WTC11 (cell line): ENCODE measurements at regions not wholly inside any gene's neighbourhood (a gene's known extent, or its start where the extent isn't known, plus 50 kb on each side); places are given as distances from the start of the nearest gene placed in this dataset.

ENCODE experiments used
- ATAC-seq: fragments of 200-7000 bp; cut with Tn5 transposase; 2 replicates; pipeline ENCODE4 v1.10.0; 2021; ENCODE audit warnings: mild to moderate bottlenecking, moderate library complexity
- CTCF ChIA-PET: fragments of 300-600 bp; sonication (Branson Sonifier 250); formaldehyde crosslinking; loops from one replicate; lab custom pipeline; 2021; ENCODE audit warnings: antibody characterized with exemption; lab: Charles Lee
- POLR2A ChIA-PET: fragments of 350-600 bp; sonication (Branson Sonifier 250); formaldehyde crosslinking; loops from one replicate; lab custom pipeline; 2021; ENCODE audit warnings: antibody characterized with exemption; lab: Charles Lee
- DNase-seq: peaks from one replicate; pipeline ENCODE4 v3.0.0; 2021; ENCODE audit warnings: low spot score
- H3K27ac Mint-ChIP-seq: 2 replicates; pipeline ENCODE4 v1.8.0; 2021; ENCODE audit warnings: mixed read lengths
- H3K27me3 Mint-ChIP-seq: 2 replicates; pipeline ENCODE4 v1.8.0; 2021; ENCODE audit warnings: low read depth, mild to moderate bottlenecking, moderate library complexity, mixed read lengths
- H3K36me3 Mint-ChIP-seq: 2 replicates; pipeline ENCODE4 v1.8.0; 2021; ENCODE audit warnings: mixed read lengths
- H3K4me1 Mint-ChIP-seq: 2 replicates; pipeline ENCODE4 v1.8.0; 2022; ENCODE audit warnings: mixed read lengths
- H3K4me3 Mint-ChIP-seq: 2 replicates; pipeline ENCODE4 v1.8.0; 2021; ENCODE audit warnings: mild to moderate bottlenecking, moderate library complexity, mixed read lengths
- H3K9me3 Mint-ChIP-seq: 2 replicates; pipeline ENCODE4 v1.8.0; 2021; ENCODE audit warnings: mixed read lengths
- AFF4 ChIP-seq: sonication (generic); formaldehyde crosslinking; IDR thresholded peaks from 2 replicates; pipeline ENCODE4 v1.8.1; 2023; ENCODE audit warnings: mild to moderate bottlenecking, missing genetic modification reagents, borderline replicate concordance
- AR ChIP-seq: fragments of 250-450 bp; sonication (Bioruptor Pico); IDR thresholded peaks from 2 replicates; pipeline ENCODE4 v1.9.0; 2021; ENCODE audit warnings: mild to moderate bottlenecking
- ATF1 ChIP-seq: sonication (generic); formaldehyde crosslinking; IDR thresholded peaks from 2 replicates; pipeline ENCODE4 v1.8.1; 2023; ENCODE audit warnings: mild to moderate bottlenecking, moderate library complexity, missing genetic modification reagents
- ATF2 ChIP-seq: sonication (generic); formaldehyde crosslinking; IDR thresholded peaks from 2 replicates; pipeline ENCODE4 v1.8.1; 2022; ENCODE audit warnings: low read depth, missing genetic modification reagents, borderline replicate concordance
- CREB1 ChIP-seq: sonication (generic); formaldehyde crosslinking; IDR thresholded peaks from 2 replicates; pipeline ENCODE4 v1.8.0; 2023; ENCODE audit warnings: mild to moderate bottlenecking, missing genetic modification reagents
- E2F1 ChIP-seq: sonication (generic); formaldehyde crosslinking; IDR thresholded peaks from 2 replicates; pipeline ENCODE4 v1.8.0; 2022; ENCODE audit warnings: mild to moderate bottlenecking, missing genetic modification reagents
- E2F5 ChIP-seq: sonication (generic); formaldehyde crosslinking; IDR thresholded peaks from 2 replicates; pipeline ENCODE4 v1.8.1; 2022; ENCODE audit warnings: mild to moderate bottlenecking, moderate library complexity, missing genetic modification reagents
- ERG ChIP-seq: fragments of 250-450 bp; sonication (Bioruptor Pico); IDR thresholded peaks from 2 replicates; pipeline ENCODE4 v1.8.0; 2021; ENCODE audit warnings: mild to moderate bottlenecking
- ESRRA ChIP-seq: sonication (generic); formaldehyde crosslinking; IDR thresholded peaks from 2 replicates; pipeline ENCODE4 v1.8.1; 2022; ENCODE audit warnings: mild to moderate bottlenecking, missing genetic modification reagents, borderline replicate concordance
- ETV6 ChIP-seq: sonication (generic); formaldehyde crosslinking; IDR thresholded peaks from 2 replicates; pipeline ENCODE4 v1.8.1; 2022; ENCODE audit warnings: mild to moderate bottlenecking, missing genetic modification reagents
- FOXJ3 ChIP-seq: sonication (generic); formaldehyde crosslinking; IDR thresholded peaks from 2 replicates; pipeline ENCODE4 v1.9.0; 2021; ENCODE audit warnings: missing genetic modification reagents, mild to moderate bottlenecking, borderline replicate concordance
- HMGA2 ChIP-seq: fragments of 250-450 bp; sonication (Bioruptor Pico); IDR thresholded peaks from 2 replicates; pipeline ENCODE4 v1.4.0; 2021; ENCODE audit warnings: mild to moderate bottlenecking, moderate library complexity
- IRF1 ChIP-seq: sonication (generic); formaldehyde crosslinking; IDR thresholded peaks from 2 replicates; pipeline ENCODE4 v1.8.0; 2023; ENCODE audit warnings: missing genetic modification reagents
- NFATC4 ChIP-seq: fragments of 250-450 bp; sonication (Bioruptor Pico); IDR thresholded peaks from 2 replicates; pipeline ENCODE4 v1.9.0; 2021; ENCODE audit warnings: mild to moderate bottlenecking
- NFE2L1 ChIP-seq: sonication (generic); formaldehyde crosslinking; IDR thresholded peaks from 2 replicates; pipeline ENCODE4 v1.8.1; 2023; ENCODE audit warnings: missing genetic modification reagents
- OVOL2 ChIP-seq: fragments of 250-450 bp; sonication (Bioruptor Pico); IDR thresholded peaks from 2 replicates; pipeline ENCODE4 v1.9.0; 2021; ENCODE audit warnings: mild to moderate bottlenecking, borderline replicate concordance
- RELA ChIP-seq: sonication (generic); formaldehyde crosslinking; IDR thresholded peaks from 2 replicates; pipeline ENCODE4 v1.8.1; 2022; ENCODE audit warnings: missing genetic modification reagents, mild to moderate bottlenecking, borderline replicate concordance
- SMAD3 ChIP-seq: sonication (generic); formaldehyde crosslinking; IDR thresholded peaks from 2 replicates; pipeline ENCODE4 v1.8.0; 2022; ENCODE audit warnings: missing genetic modification reagents, mild to moderate bottlenecking, borderline replicate concordance
- ZBTB21 ChIP-seq: sonication (generic); formaldehyde crosslinking; IDR thresholded peaks from 2 replicates; pipeline ENCODE4 v1.8.1; 2023; ENCODE audit warnings: mild to moderate bottlenecking, missing genetic modification reagents, borderline replicate concordance
- ZMAT4 ChIP-seq: fragments of 250-450 bp; sonication (Bioruptor Pico); IDR thresholded peaks from 2 replicates; pipeline ENCODE4 v1.9.0; 2021; ENCODE audit warnings: mild to moderate bottlenecking
- ZNF138 ChIP-seq: sonication (generic); formaldehyde crosslinking; conservative IDR thresholded peaks from 2 replicates; pipeline ENCODE4 v1.8.1; 2022; ENCODE audit warnings: mild to moderate bottlenecking, moderate library complexity, missing genetic modification reagents
- ZNF219 ChIP-seq: sonication (generic); formaldehyde crosslinking; IDR thresholded peaks from 2 replicates; pipeline ENCODE4 v1.8.0; 2023; ENCODE audit warnings: missing genetic modification reagents, mild to moderate bottlenecking, borderline replicate concordance
- ZNF416 ChIP-seq: fragments of 250-450 bp; sonication (Bioruptor Pico); IDR thresholded peaks from 2 replicates; pipeline ENCODE4 v1.9.0; 2021; ENCODE audit warnings: mild to moderate bottlenecking, inconsistent platforms
- ZSCAN18 ChIP-seq: fragments of 250-450 bp; sonication (Bioruptor Pico); IDR thresholded peaks from 2 replicates; pipeline ENCODE4 v2.1.2; 2022; ENCODE audit warnings: mild to moderate bottlenecking, moderate library complexity

- no peak for TF ChIP-seq AR (CRISPR knock-in tag)
- no peak for TF ChIP-seq CREB1 (CRISPR knock-in tag)
- no peak for TF ChIP-seq ZBTB21
- no peak for TF ChIP-seq NFE2L1
- no peak for TF ChIP-seq ZSCAN18
- no peak for TF ChIP-seq ERG (CRISPR knock-in tag)
- TF ChIP-seq SMAD3 = no peak
- TF ChIP-seq ZMAT4 (CRISPR knock-in tag) = no peak
- no peak for TF ChIP-seq OVOL2 (CRISPR knock-in tag)
- no peak for TF ChIP-seq IRF1 (CRISPR knock-in tag)
- no peak for TF ChIP-seq ZNF219
- no peak for TF ChIP-seq AFF4 (CRISPR knock-in tag)
- no peak for TF ChIP-seq ETV6
- no peak for TF ChIP-seq HMGA2
- TF ChIP-seq ESRRA (CRISPR knock-in tag) = no peak
- TF ChIP-seq ATF1 (CRISPR knock-in tag) = no peak
- no peaks in the 10 kb centered on the region for H3K36me3 Mint-ChIP-seq
- DNase-seq (no peak), ATAC-seq (no peak)
- H3K27me3 Mint-ChIP-seq = no peaks in the 10 kb centered on the region
- H3K4me3 Mint-ChIP-seq = no peak overlapping the region
- no peak overlapping the region; the same call in 1 of the 2 replicates for H3K27ac Mint-ChIP-seq
- no peaks in the 10 kb centered on the region for H3K4me1 Mint-ChIP-seq
- CTCF ChIA-PET = no interaction called here
- peaks cover 5% of the 10 kb centered on the region; the same call in 1 of the 2 replicates for H3K9me3 Mint-ChIP-seq
- POLR2A ChIA-PET = no interaction called here
These were observed 288.8 kb upstream of the PIK3C3 start for GRCh38 chr18:41666231-41666630.

GRCh38 chr18:41665210-41665609 is 289.8 kb upstream of the PIK3C3 start:
- POLR2A ChIA-PET = no interaction called here
- CTCF ChIA-PET = no interaction called here
- Mint-ChIP-seq H3K4me1 (peaks cover 4% of the 10 kb centered on the region; the same call in 1 of the 2 replicates), H3K9me3 (peaks cover 5% of the 10 kb centered on the region; the same call in 1 of the 2 replicates), H3K36me3 (no peaks in the 10 kb centered on the region), H3K27ac (no peak overlapping the region), H3K4me3 (no peak overlapping the region), H3K27me3 (no peaks in the 10 kb centered on the region)
- ATAC-seq (no peak), DNase-seq (no peak)
- TF ChIP-seq RELA (CRISPR knock-in tag) = no peak
- no peak for TF ChIP-seq ATF2 (CRISPR knock-in tag)
- TF ChIP-seq NFATC4 = no peak
- TF ChIP-seq FOXJ3 (CRISPR knock-in tag) = no peak
- TF ChIP-seq E2F1 = no peak
- no peak for TF ChIP-seq ZNF138 (CRISPR knock-in tag)
- TF ChIP-seq E2F5 = no peak
- TF ChIP-seq ZNF416 (CRISPR knock-in tag) = no peak
